SK-N-SH treated with all-trans-retinoic acid at 6 μM for 48 hours (cell line): ENCODE measurements at regions not wholly inside any gene's neighbourhood (a gene's known extent, or its start where the extent isn't known, plus 50 kb on each side); places are given as distances from the start of the nearest gene placed in this dataset.

ENCODE experiments used
- ESRRG ChIP-seq: fragments of 250-450 bp; sonication (Bioruptor Pico); IDR thresholded peaks from 2 replicates; pipeline ENCODE4 v1.6.1; 2021; ENCODE audit warnings: mild to moderate bottlenecking
- RARB ChIP-seq: fragments of 250-450 bp; sonication (Bioruptor Pico); IDR thresholded peaks from 2 replicates; pipeline ENCODE4 v1.8.0; 2021; ENCODE audit warnings: mild to moderate bottlenecking, moderate library complexity
- SNAI2 ChIP-seq: fragments of 250-450 bp; sonication (Bioruptor Pico); IDR thresholded peaks from 2 replicates; pipeline ENCODE4 v1.5.0; 2020; ENCODE audit warnings: mild to moderate bottlenecking, moderate library complexity
- TSHZ2 ChIP-seq: fragments of 250-450 bp; sonication (Bioruptor Pico); IDR thresholded peaks from 2 replicates; pipeline ENCODE4 v1.5.0; 2020; ENCODE audit warnings: mild to moderate bottlenecking, moderate library complexity
- ZFP3 ChIP-seq: fragments of 250-450 bp; sonication (Bioruptor Pico); IDR thresholded peaks from 2 replicates; pipeline ENCODE4 v1.5.0; 2020; ENCODE audit warnings: mild to moderate bottlenecking, moderate library complexity
- ZNF70 ChIP-seq: fragments of 450-650 bp; formaldehyde crosslinking; IDR thresholded peaks from 2 replicates; pipeline ENCODE4 v1.5.0; 2020; ENCODE audit warnings: mild to moderate bottlenecking, moderate library complexity
- TF ChIP-seq, protein P1 (sequence below): fragments of 250-450 bp; sonication (Bioruptor Pico); IDR thresholded peaks from 2 replicates; pipeline ENCODE4 v1.8.0; 2021; ENCODE audit warnings: low read depth, mild to moderate bottlenecking, moderate library complexity, borderline replicate concordance

DNA sequence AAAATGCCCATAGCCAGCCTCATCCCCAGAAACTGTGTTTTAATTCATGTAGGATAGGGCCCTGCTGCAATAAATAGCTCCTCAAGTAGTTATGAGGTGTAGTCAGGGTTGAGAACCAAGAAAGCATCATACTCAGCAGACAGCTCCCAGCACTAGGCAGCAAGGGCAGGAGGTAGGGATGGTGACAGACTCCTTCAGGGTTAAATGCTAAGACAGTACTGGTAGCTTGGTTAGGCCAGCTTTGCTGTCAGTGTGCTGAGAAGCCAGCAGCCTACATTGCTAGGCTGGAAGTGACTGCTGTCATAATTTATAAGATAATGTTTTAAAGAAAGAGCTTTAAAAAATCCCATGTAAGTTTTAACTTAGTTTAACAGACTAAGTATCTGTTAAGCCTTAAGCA, 113.9 kb upstream of the IMMP2L start:
- no peak for TF ChIP-seq ESRRG
- TF ChIP-seq, protein P1, sequence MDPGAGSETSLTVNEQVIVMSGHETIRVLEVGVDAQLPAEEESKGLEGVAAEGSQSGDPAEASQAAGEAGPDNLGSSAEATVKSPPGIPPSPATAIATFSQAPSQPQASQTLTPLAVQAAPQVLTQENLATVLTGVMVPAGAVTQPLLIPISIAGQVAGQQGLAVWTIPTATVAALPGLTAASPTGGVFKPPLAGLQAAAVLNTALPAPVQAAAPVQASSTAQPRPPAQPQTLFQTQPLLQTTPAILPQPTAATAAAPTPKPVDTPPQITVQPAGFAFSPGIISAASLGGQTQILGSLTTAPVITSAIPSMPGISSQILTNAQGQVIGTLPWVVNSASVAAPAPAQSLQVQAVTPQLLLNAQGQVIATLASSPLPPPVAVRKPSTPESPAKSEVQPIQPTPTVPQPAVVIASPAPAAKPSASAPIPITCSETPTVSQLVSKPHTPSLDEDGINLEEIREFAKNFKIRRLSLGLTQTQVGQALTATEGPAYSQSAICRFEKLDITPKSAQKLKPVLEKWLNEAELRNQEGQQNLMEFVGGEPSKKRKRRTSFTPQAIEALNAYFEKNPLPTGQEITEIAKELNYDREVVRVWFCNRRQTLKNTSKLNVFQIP (CRISPR knock-in tag): no peak
- no peak for TF ChIP-seq ZFP3
- no peak for TF ChIP-seq TSHZ2 (CRISPR knock-in tag)
- no peak for TF ChIP-seq RARB (CRISPR knock-in tag)
- no peak for TF ChIP-seq ZNF70 (CRISPR knock-in tag)
- no peak for TF ChIP-seq SNAI2 (CRISPR knock-in tag)
